Epithelial cell of esophagus (primary cell): ENCODE measurements at regions not wholly inside any gene's neighbourhood (a gene's known extent, or its start where the extent isn't known, plus 50 kb on each side); places are given as distances from the start of the nearest gene placed in this dataset.

Source experiments
- DNase-seq: peaks from one replicate; pipeline ENCODE4 v3.0.0; 2010; ENCODE audit warnings: low read depth
- H3K4me3 ChIP-seq: 2 replicates; pipeline ENCODE4 v1.5.1; 2011; ENCODE audit warnings: mild to moderate bottlenecking, low read length, control low read depth
- CTCF ChIP-seq: IDR thresholded peaks from 2 replicates; pipeline ENCODE4 v1.5.1; 2011; ENCODE audit warnings: low read depth, mild to moderate bottlenecking, low read length, control low read depth, inconsistent platforms; ENCODE audit not compliant: insufficient read depth; ENCODE audit errors: missing control alignments

GRCh38 chr11:27287205-27287604 lies 75.8 kb downstream of the CCDC34 start:
- H3K4me3 ChIP-seq, result no peak overlapping the region
- DNase-seq, result no peak
- no peak for TF ChIP-seq CTCF

- no peak for DNase-seq
- H3K4me3 ChIP-seq, result no peak overlapping the region
- TF ChIP-seq CTCF, result no peak
Measured at GRCh38 chr11:27285761-27286160, 77.3 kb downstream of the CCDC34 start.

- TF ChIP-seq CTCF, result no peak
- H3K4me3 ChIP-seq, result no peak overlapping the region
- no peak for DNase-seq
Measured at GRCh38 chr11:27282806-27283205, 80.2 kb downstream of the CCDC34 start.

GRCh38 chr11:27281740-27282590 lies 81.0 kb downstream of the CCDC34 start:
- no peak for TF ChIP-seq CTCF
- H3K4me3 ChIP-seq, result no peak overlapping the region
- DNase-seq, result no peak

- no peak for TF ChIP-seq CTCF
- no peak for DNase-seq
- H3K4me3 ChIP-seq, result no peak overlapping the region
Measured at GRCh38 chr11:27281276-27281675, 81.7 kb downstream of the CCDC34 start.

- no peak overlapping the region for H3K4me3 ChIP-seq
- no peak for DNase-seq
- TF ChIP-seq CTCF, result no peak
Measured at GRCh38 chr11:27280140-27280539, 82.9 kb downstream of the CCDC34 start.

- no peak for DNase-seq
Measured at GRCh38 chr11:27279460-27279859, 83.6 kb downstream of the CCDC34 start.

More at GRCh38 chr11:27279460-27279859, 83.6 kb downstream of the CCDC34 start:
- no peak overlapping the region for H3K4me3 ChIP-seq
- no peak for TF ChIP-seq CTCF
